HepG2 (cell line): ENCODE measurements at regions not wholly inside any gene's neighbourhood (a gene's known extent, or its start where the extent isn't known, plus 50 kb on each side); places are given as distances from the start of the nearest gene placed in this dataset.

Source experiments
- ATAC-seq: fragments of 200-7000 bp; cut with Tn5 transposase; 3 replicates; pipeline ENCODE4 v1.9.1; 2020; ENCODE audit warnings: mild to moderate bottlenecking, moderate library complexity
- BruUV-seq: library from RNA; stranded (reverse); fragments of 400-500 nt; replicated peaks from 2 replicates; lab custom pipeline; 2021; lab: Mats Ljungman, UMichigan
- CTCF ChIA-PET: fragments of 300-600 bp; formaldehyde crosslinking; extraction: SDS; loops from one replicate; lab custom pipeline; 2021; ENCODE audit warnings: low total read pairs, inconsistent platforms, low intra/inter-chr PET ratio; lab: Yijun Ruan, JAX
- POLR2A ChIA-PET: fragments of 350-600 bp; sonication (Branson Sonifier 250); formaldehyde crosslinking; loops from one replicate; lab custom pipeline; 2020; ENCODE audit warnings: antibody characterized with exemption, inconsistent platforms; lab: Yijun Ruan, JAX
- DNase-seq: peaks from one replicate; pipeline ENCODE4 v3.0.0-alpha.2; 2015; ENCODE audit warnings: low spot score
- FAIRE-seq: peaks from 3 replicates; lab custom pipeline; 2011; peaks lifted over from hg19 to GRCh38; lab: Jason Lieb, UNC
- H2AFZ ChIP-seq: one replicate; pipeline ENCODE4 v1.6.1; 2011; ENCODE audit warnings: low read length, inconsistent platforms
- H3K27ac ChIP-seq: fragments of 300-600 bp; 3 replicates; pipeline ENCODE4 v1.8.0; 2011; ENCODE audit warnings: mixed run types, mild to moderate bottlenecking, mixed read lengths, low read length, inconsistent platforms; ENCODE audit not compliant: insufficient read depth; ENCODE audit errors: extremely low read length
- H3K27me3 ChIP-seq, 2 experiments: fragments of 200-600 bp in 1 of 2; 2 replicates in 1 of 2; 3 replicates in 1 of 2; pipeline versions ENCODE4 v1.6.0 to v1.8.0; 2011; ENCODE audit warnings: low read length in 2 of 2, mild to moderate bottlenecking in 2 of 2, moderate library complexity in 2 of 2, inconsistent platforms in 1 of 2; ENCODE audit not compliant: insufficient read depth in 2 of 2, control insufficient read depth in 1 of 2
- H3K36me3 ChIP-seq, 2 experiments: fragments of 200-600 bp in 1 of 2; replicated peaks in 1 of 2; 2 replicates in 1 of 2; 3 replicates in 1 of 2; pipeline versions ENCODE4 v1.5.1 to v1.8.0; 2011; ENCODE audit warnings: low read length in 2 of 2, inconsistent platforms in 1 of 2; ENCODE audit not compliant: insufficient read depth in 2 of 2, control insufficient read depth in 1 of 2
- H3K4me1 ChIP-seq: 2 replicates; pipeline ENCODE4 v1.5.1; 2012; ENCODE audit warnings: low read length, inconsistent platforms; ENCODE audit not compliant: insufficient read depth
- H3K4me2 ChIP-seq: 2 replicates; pipeline ENCODE4 v1.6.0; 2011; ENCODE audit warnings: low read depth, low read length, inconsistent platforms
- H3K4me3 ChIP-seq, 3 experiments: fragments of 200-600 bp in 1 of 3; sonication (generic), shearing (Covaris generic) in 1 of 3; replicated peaks in 1 of 3; 2 replicates each; pipeline ENCODE4 v1.5.1; 2011 to 2016; ENCODE audit warnings: low read length in 3 of 3, inconsistent platforms in 2 of 3, low read depth in 2 of 3, mild to moderate bottlenecking in 2 of 3, control low read depth in 1 of 3, mixed read lengths in 1 of 3; ENCODE audit not compliant: insufficient read depth in 1 of 3
- H3K79me2 ChIP-seq: one replicate; pipeline ENCODE4 v1.6.1; 2011; ENCODE audit warnings: low read length, inconsistent platforms; ENCODE audit not compliant: insufficient read depth
- H3K9ac ChIP-seq: 2 replicates; pipeline ENCODE4 v1.6.0; 2011; ENCODE audit warnings: mild to moderate bottlenecking, low read depth, low read length, inconsistent platforms; ENCODE audit not compliant: insufficient read depth
- H3K9me3 ChIP-seq: 2 replicates; pipeline ENCODE4 v1.5.1; 2012; ENCODE audit warnings: mild to moderate bottlenecking, low read length
- H4K20me1 ChIP-seq: 2 replicates; pipeline ENCODE4 v1.6.0; 2011; ENCODE audit warnings: inconsistent platforms, mild to moderate bottlenecking, low read length, moderate library complexity; ENCODE audit not compliant: insufficient read depth
- BCL3 ChIP-seq: sonication (generic); formaldehyde crosslinking; IDR thresholded peaks from 2 replicates; pipeline ENCODE4 v1.5.1; 2020; ENCODE audit warnings: mild to moderate bottlenecking, missing genetic modification reagents, moderate library complexity
- FOXO4 ChIP-seq: sonication (generic); formaldehyde crosslinking; conservative IDR thresholded peaks from 2 replicates; pipeline ENCODE4 v1.8.1; 2023; ENCODE audit warnings: missing genetic modification reagents
- HDAC2 ChIP-seq: sonication (generic); formaldehyde crosslinking; IDR thresholded peaks from 2 replicates; pipeline ENCODE4 v1.4.0; 2020; ENCODE audit warnings: missing genetic modification reagents
- KLF6 ChIP-seq: IDR thresholded peaks from 2 replicates; pipeline ENCODE4 v1.8.0; 2016; ENCODE audit warnings: missing biosample characterization, missing genetic modification reagents
- MAF1 ChIP-seq: sonication (generic); formaldehyde crosslinking; IDR thresholded peaks from 2 replicates; pipeline ENCODE4 v1.5.0; 2020; ENCODE audit warnings: missing genetic modification reagents, borderline replicate concordance
- RBFOX2 ChIP-seq: fragments of 200-400 bp; formaldehyde crosslinking; IDR thresholded peaks from 2 replicates; pipeline ENCODE4 v1.6.1; 2017; ENCODE audit warnings: low read depth, mild to moderate bottlenecking, low read length
- TRAFD1 ChIP-seq: sonication (generic); formaldehyde crosslinking; IDR thresholded peaks from 2 replicates; pipeline ENCODE4 v1.5.1; 2020; ENCODE audit warnings: missing genetic modification reagents, mild to moderate bottlenecking, borderline replicate concordance
- ZKSCAN5 ChIP-seq: sonication (generic); formaldehyde crosslinking; IDR thresholded peaks from 2 replicates; pipeline ENCODE4 v1.5.1; 2020; ENCODE audit warnings: mild to moderate bottlenecking, missing genetic modification reagents
- ZNF17 ChIP-seq: sonication (generic); formaldehyde crosslinking; IDR thresholded peaks from 2 replicates; pipeline ENCODE4 v1.5.0; 2020; ENCODE audit warnings: mild to moderate bottlenecking, missing genetic modification reagents
- ZNF335 ChIP-seq: sonication (generic); formaldehyde crosslinking; IDR thresholded peaks from 2 replicates; pipeline ENCODE4 v1.4.0; 2020; ENCODE audit warnings: missing genetic modification reagents
- ZNF576 ChIP-seq: sonication (generic); formaldehyde crosslinking; IDR thresholded peaks from 2 replicates; pipeline ENCODE4 v1.4.0; 2020; ENCODE audit warnings: mild to moderate bottlenecking, missing genetic modification reagents
- ZNF609 ChIP-seq: sonication (generic); formaldehyde crosslinking; IDR thresholded peaks from 2 replicates; pipeline ENCODE4 v1.4.0; 2020; ENCODE audit warnings: mild to moderate bottlenecking, missing genetic modification reagents, borderline replicate concordance
- ZNF775 ChIP-seq: sonication (generic); formaldehyde crosslinking; IDR thresholded peaks from 2 replicates; pipeline ENCODE4 v1.4.0; 2020; ENCODE audit warnings: missing genetic modification reagents, mild to moderate bottlenecking, moderate library complexity, borderline replicate concordance
- ZSCAN30 ChIP-seq: sonication (generic); formaldehyde crosslinking; IDR thresholded peaks from 2 replicates; pipeline ENCODE4 v1.5.0; 2020; ENCODE audit warnings: mild to moderate bottlenecking, missing genetic modification reagents
- ZZZ3 ChIP-seq: sonication (generic); formaldehyde crosslinking; IDR thresholded peaks from 2 replicates; pipeline ENCODE4 v1.4.0; 2020; ENCODE audit warnings: missing genetic modification reagents, mild to moderate bottlenecking, borderline replicate concordance
- WGBS: methylation state at CpG from one replicate; pipeline ENCODE4 v1.1.6; 2017; ENCODE audit warnings: low lambda C conversion rate; 5-methylcytosine and 5-hydroxymethylcytosine counted together
- in situ Hi-C: cut with HindIII; loops from 2 replicates; pipeline ENCODE4 v1.10.0; 2017; ENCODE audit warnings: low pct_unique_long_range_greater_than_20kb; ENCODE audit not compliant: extremely low pct_ligation_motif_present
- intact Hi-C: fragments of 100-400 bp; cut with micrococcal nuclease; formaldehyde crosslinking; loops from one replicate; pipeline ENCODE4 v1.10.0; 2022; ENCODE audit not compliant: unreplicated experiment

- H4K20me1 ChIP-seq = no peaks in the 10 kb centered on the region
- no peaks in the 10 kb centered on the region for H3K79me2 ChIP-seq
- no peaks in the 10 kb centered on the region for H3K36me3 ChIP-seq
- no peaks in the 10 kb centered on the region for H3K9me3 ChIP-seq
- in situ Hi-C loops (no loop called here), intact Hi-C loops (no loop called here)
- ATAC-seq (no peak), DNase-seq (no peak), FAIRE-seq (no peak)
- H3K4me3 ChIP-seq = no peak overlapping the region
- no peaks in the 10 kb centered on the region for H3K4me1 ChIP-seq
- no TSS peak for BruUV-seq
- POLR2A ChIA-PET = no interaction called here
- no peak overlapping the region for H3K27ac ChIP-seq
- H3K4me2 ChIP-seq = no peak overlapping the region
- 9% methylated on average over 9 of the region's 9 CpGs for WGBS
- no peak overlapping the region for H2AFZ ChIP-seq
- H3K9ac ChIP-seq = no peak overlapping the region
- CTCF ChIA-PET = no interaction called here
- peaks cover 7 to 53% of the 10 kb centered on the region in 2 experiments; a peak in 4 of 5 replicates for H3K27me3 ChIP-seq
- TF ChIP-seq ZNF609 (CRISPR knock-in tag) = no peak
- no peak for TF ChIP-seq TRAFD1
- TF ChIP-seq ZNF775 = no peak
- no peak for TF ChIP-seq ZNF335 (CRISPR knock-in tag)
- no peak for TF ChIP-seq RBFOX2
- no peak for TF ChIP-seq ZNF17
- no peak for TF ChIP-seq MAF1 (CRISPR knock-in tag)
- no peak for TF ChIP-seq HDAC2 (CRISPR knock-in tag)
- no peak for TF ChIP-seq ZZZ3 (CRISPR knock-in tag)
- TF ChIP-seq ZSCAN30 (CRISPR knock-in tag) = no peak
- no peak for TF ChIP-seq ZKSCAN5 (CRISPR knock-in tag)
- no peak for TF ChIP-seq ZNF576 (CRISPR knock-in tag)
- TF ChIP-seq FOXO4 (CRISPR knock-in tag) = no peak
- no peak for TF ChIP-seq BCL3 (CRISPR knock-in tag)
- no peak for TF ChIP-seq KLF6 (CRISPR knock-in tag)
These were observed 134.4 kb upstream of the CST7 start for GRCh38 chr20:24814556-24815195.
